Retinal pigment epithelial cell (primary cell): ENCODE measurements at regions not wholly inside any gene's neighbourhood (a gene's known extent, or its start where the extent isn't known, plus 50 kb on each side); places are given as distances from the start of the nearest gene placed in this dataset.
"Not testable (repeated sequence)": the region's sequence is repeated elsewhere in the genome, so short reads cannot be mapped to it uniquely, and the experiment has no call there.

Experiments
- DNase-seq: peaks from one replicate; pipeline ENCODE4 v3.0.0-alpha.2; 2010; ENCODE audit warnings: low read depth
- H3K4me3 ChIP-seq: 2 replicates; pipeline ENCODE4 v1.5.1; 2011; ENCODE audit warnings: mild to moderate bottlenecking, low read length, control low read depth, moderate library complexity
- CTCF ChIP-seq: conservative IDR thresholded peaks from 2 replicates; pipeline ENCODE4 v1.5.1; 2011; ENCODE audit warnings: low read depth, low read length, control low read depth, inconsistent platforms

- H3K4me3 ChIP-seq: no peak overlapping the region
- DNase-seq: no peak
- TF ChIP-seq CTCF: no peak
These were observed 1404.7 kb downstream of the BRD1 start for GRCh38 chr22:48422900-48423480.

GRCh38 chr22:48418831-48419230 is 1408.8 kb downstream of the BRD1 start:
- no peak for DNase-seq
- no peak for TF ChIP-seq CTCF
- H3K4me3 ChIP-seq: no peak overlapping the region

GRCh38 chr22:48417225-48418070 is 1410.2 kb downstream of the BRD1 start:
- no peak overlapping the region for H3K4me3 ChIP-seq
- no peak for DNase-seq
- no peak for TF ChIP-seq CTCF

- no peak for DNase-seq
- TF ChIP-seq CTCF: no peak
- H3K4me3 ChIP-seq: no peak overlapping the region
These were observed 1411.1 kb downstream of the BRD1 start for GRCh38 chr22:48416396-48417224.

- no peak for DNase-seq
- no peak for TF ChIP-seq CTCF
- no peak overlapping the region for H3K4me3 ChIP-seq
These were observed 1412.2 kb downstream of the BRD1 start for GRCh38 chr22:48415520-48415919.

- no peak overlapping the region for H3K4me3 ChIP-seq
- DNase-seq: no peak
- TF ChIP-seq CTCF: no peak
These were observed 1413.0 kb downstream of the BRD1 start for GRCh38 chr22:48414651-48415050.

- DNase-seq, H3K4me3 ChIP-seq: not testable (repeated sequence)
These were observed 1414.7 kb downstream of the BRD1 start for GRCh38 chr22:48412931-48413330.
